Activated naive CD8-positive, alpha-beta T cell treated with anti-CD3 and anti-CD28 coated beads, Interleukin-2, amount 50 U/mL, for 24 hours (primary cell): ENCODE measurements at regions not wholly inside any gene's neighbourhood (a gene's known extent, or its start where the extent isn't known, plus 50 kb on each side); places are given as distances from the start of the nearest gene placed in this dataset.

Experiments
- ATAC-seq: fragments of 150-1000 bp; cut with Tn5 transposase; one replicate; pipeline ENCODE4 v1.10.0; 2021
- DNase-seq: peaks from one replicate; pipeline ENCODE4 v3.0.0; 2021
- H3K27ac Mint-ChIP-seq: one replicate; pipeline ENCODE4 v1.8.0; 2021; ENCODE audit warnings: mild to moderate bottlenecking, mixed read lengths
- H3K27me3 Mint-ChIP-seq: one replicate; pipeline ENCODE4 v1.8.0; 2021; ENCODE audit warnings: mixed read lengths
- H3K36me3 Mint-ChIP-seq: one replicate; pipeline ENCODE4 v1.8.0; 2021; ENCODE audit warnings: low read depth, mixed read lengths
- H3K4me1 Mint-ChIP-seq: one replicate; pipeline ENCODE4 v1.8.0; 2021; ENCODE audit warnings: mixed read lengths
- H3K4me3 Mint-ChIP-seq: one replicate; pipeline ENCODE4 v1.8.0; 2021; ENCODE audit warnings: mild to moderate bottlenecking, moderate library complexity, mixed read lengths
- H3K9me3 Mint-ChIP-seq: one replicate; pipeline ENCODE4 v1.8.0; 2021; ENCODE audit warnings: mixed read lengths

- H3K27me3 Mint-ChIP-seq, result no peaks in the 10 kb centered on the region
- peaks cover 20% of the 10 kb centered on the region for H3K4me1 Mint-ChIP-seq
- no peak overlapping the region for H3K4me3 Mint-ChIP-seq
- ATAC-seq, result no peak
- DNase-seq, result no peak
- no peaks in the 10 kb centered on the region for H3K9me3 Mint-ChIP-seq
- H3K36me3 Mint-ChIP-seq, result no peaks in the 10 kb centered on the region
- no peak overlapping the region for H3K27ac Mint-ChIP-seq
These were observed 101.1 kb upstream of the HNRNPU start for GRCh38 chr1:244965185-244966030.

GRCh38 chr1:244964112-244964971 lies 100.0 kb upstream of the HNRNPU start:
- ATAC-seq, result peak; percentile 61

GRCh38 chr1:244963231-244963826 lies 99.0 kb upstream of the HNRNPU start:
- Mint-ChIP-seq H3K4me1 (peaks cover 15% of the 10 kb centered on the region), H3K36me3 (no peaks in the 10 kb centered on the region), H3K27me3 (no peaks in the 10 kb centered on the region), H3K4me3 (peak overlapping the region; percentile 9), H3K9me3 (no peaks in the 10 kb centered on the region), H3K27ac (peak overlapping the region; percentile 63)
- DNase-seq (no peak), ATAC-seq (no peak)

More at GRCh38 chr1:244964112-244964971, 100.0 kb upstream of the HNRNPU start:
- peak; percentile 29 for DNase-seq
- peak overlapping the region; percentile 63 for H3K27ac Mint-ChIP-seq
- peak overlapping the region; percentile 9 for H3K4me3 Mint-ChIP-seq
- peaks cover 17% of the 10 kb centered on the region for H3K4me1 Mint-ChIP-seq
- no peaks in the 10 kb centered on the region for H3K27me3 Mint-ChIP-seq
- H3K36me3 Mint-ChIP-seq, result no peaks in the 10 kb centered on the region
- no peaks in the 10 kb centered on the region for H3K9me3 Mint-ChIP-seq

- no peaks in the 10 kb centered on the region for H3K9me3 Mint-ChIP-seq
- H3K36me3 Mint-ChIP-seq, result no peaks in the 10 kb centered on the region
- H3K27me3 Mint-ChIP-seq, result peaks cover 2% of the 10 kb centered on the region
- H3K27ac Mint-ChIP-seq, result no peak overlapping the region
- no peak for DNase-seq
- peaks cover 19% of the 10 kb centered on the region for H3K4me1 Mint-ChIP-seq
- ATAC-seq, result no peak
- no peak overlapping the region for H3K4me3 Mint-ChIP-seq
These were observed 97.8 kb upstream of the HNRNPU start for GRCh38 chr1:244962130-244962529.

GRCh38 chr1:244960904-244961303 lies 96.6 kb upstream of the HNRNPU start:
- no peak for ATAC-seq
- no peak overlapping the region for H3K27ac Mint-ChIP-seq
- no peak for DNase-seq
- H3K4me3 Mint-ChIP-seq, result no peak overlapping the region
- peaks cover 19% of the 10 kb centered on the region for H3K4me1 Mint-ChIP-seq
- H3K27me3 Mint-ChIP-seq, result peaks cover 4% of the 10 kb centered on the region
- no peaks in the 10 kb centered on the region for H3K9me3 Mint-ChIP-seq
- H3K36me3 Mint-ChIP-seq, result no peaks in the 10 kb centered on the region

- no peak overlapping the region for H3K4me3 Mint-ChIP-seq
- peaks cover 9% of the 10 kb centered on the region for H3K4me1 Mint-ChIP-seq
- ATAC-seq (no peak), DNase-seq (no peak)
- peaks cover 4% of the 10 kb centered on the region for H3K27me3 Mint-ChIP-seq
- H3K36me3 Mint-ChIP-seq, result no peaks in the 10 kb centered on the region
- no peak overlapping the region for H3K27ac Mint-ChIP-seq
- H3K9me3 Mint-ChIP-seq, result no peaks in the 10 kb centered on the region
These were observed 94.2 kb upstream of the HNRNPU start for GRCh38 chr1:244958593-244958992.

- no peaks in the 10 kb centered on the region for H3K9me3 Mint-ChIP-seq
- H3K27ac Mint-ChIP-seq, result no peak overlapping the region
- DNase-seq, result no peak
- peaks cover 4% of the 10 kb centered on the region for H3K27me3 Mint-ChIP-seq
- no peak overlapping the region for H3K4me3 Mint-ChIP-seq
- ATAC-seq, result no peak
- H3K36me3 Mint-ChIP-seq, result no peaks in the 10 kb centered on the region
- peaks cover 4% of the 10 kb centered on the region for H3K4me1 Mint-ChIP-seq
These were observed 93.2 kb upstream of the HNRNPU start for GRCh38 chr1:244957525-244957924.

GRCh38 chr1:244957122-244957521 lies 92.8 kb upstream of the HNRNPU start:
- Mint-ChIP-seq H3K27ac (no peak overlapping the region), H3K4me1 (peaks cover 4% of the 10 kb centered on the region), H3K27me3 (peaks cover 4% of the 10 kb centered on the region), H3K36me3 (no peaks in the 10 kb centered on the region), H3K4me3 (no peak overlapping the region), H3K9me3 (no peaks in the 10 kb centered on the region)
- no peak for ATAC-seq
- no peak for DNase-seq

- Mint-ChIP-seq H3K27ac (no peak overlapping the region), H3K9me3 (no peaks in the 10 kb centered on the region), H3K36me3 (no peaks in the 10 kb centered on the region), H3K4me1 (peaks cover 4% of the 10 kb centered on the region), H3K4me3 (no peak overlapping the region), H3K27me3 (peaks cover 4% of the 10 kb centered on the region)
- no peak for ATAC-seq
- no peak for DNase-seq
These were observed 91.3 kb upstream of the HNRNPU start for GRCh38 chr1:244955661-244956060.

GRCh38 chr1:244954359-244954758 lies 90.0 kb upstream of the HNRNPU start:
- Mint-ChIP-seq H3K4me1 (peaks cover 4% of the 10 kb centered on the region), H3K36me3 (no peaks in the 10 kb centered on the region), H3K9me3 (no peaks in the 10 kb centered on the region), H3K27ac (no peak overlapping the region), H3K27me3 (peaks cover 4% of the 10 kb centered on the region), H3K4me3 (no peak overlapping the region)
- ATAC-seq (no peak), DNase-seq (no peak)

- H3K36me3 Mint-ChIP-seq, result no peaks in the 10 kb centered on the region
- no peak for ATAC-seq
- peaks cover 4% of the 10 kb centered on the region for H3K4me1 Mint-ChIP-seq
- no peaks in the 10 kb centered on the region for H3K9me3 Mint-ChIP-seq
- H3K27me3 Mint-ChIP-seq, result peaks cover 4% of the 10 kb centered on the region
- no peak overlapping the region for H3K27ac Mint-ChIP-seq
- DNase-seq, result no peak
- no peak overlapping the region for H3K4me3 Mint-ChIP-seq
These were observed 89.6 kb upstream of the HNRNPU start for GRCh38 chr1:244953901-244954300.

GRCh38 chr1:244952940-244953339 lies 88.6 kb upstream of the HNRNPU start:
- Mint-ChIP-seq H3K27ac (no peak overlapping the region), H3K4me1 (peaks cover 4% of the 10 kb centered on the region), H3K9me3 (no peaks in the 10 kb centered on the region), H3K4me3 (no peak overlapping the region), H3K27me3 (peaks cover 4% of the 10 kb centered on the region), H3K36me3 (no peaks in the 10 kb centered on the region)
- ATAC-seq (no peak), DNase-seq (no peak)

- H3K27me3 Mint-ChIP-seq, result peaks cover 2% of the 10 kb centered on the region
- H3K9me3 Mint-ChIP-seq, result no peaks in the 10 kb centered on the region
- H3K4me1 Mint-ChIP-seq, result no peaks in the 10 kb centered on the region
- H3K4me3 Mint-ChIP-seq, result no peak overlapping the region
- ATAC-seq (no peak), DNase-seq (no peak)
- no peak overlapping the region for H3K27ac Mint-ChIP-seq
- H3K36me3 Mint-ChIP-seq, result no peaks in the 10 kb centered on the region
These were observed 88.1 kb upstream of the HNRNPU start for GRCh38 chr1:244952280-244952933.

GRCh38 chr1:244948416-244948815 lies 84.1 kb upstream of the HNRNPU start:
- Mint-ChIP-seq H3K27me3 (no peaks in the 10 kb centered on the region), H3K9me3 (peaks cover 4% of the 10 kb centered on the region), H3K27ac (no peak overlapping the region), H3K36me3 (no peaks in the 10 kb centered on the region), H3K4me1 (peaks cover 4% of the 10 kb centered on the region), H3K4me3 (no peak overlapping the region)
- ATAC-seq (no peak), DNase-seq (no peak)
